ENCODE measurements at regions not wholly inside any gene's neighbourhood (a gene's known extent, or its start where the extent isn't known, plus 50 kb on each side); places are given as distances from the start of the nearest gene placed in this dataset.
"Not testable (repeated sequence)": the region's sequence is repeated elsewhere in the genome, so short reads cannot be mapped to it uniquely, and the experiment has no call there.

GRCh38 chr16:88134899-88135682 is 183.9 kb downstream of the BANP start:
- TF ChIP-seq RAD21 (conservative IDR thresholded peaks at IDR 0.05 in 1 of 2, IDR thresholded peaks at IDR 0.05 in 1 of 2); KDM5A (IDR thresholded peaks at IDR 0.05); HOXB13 (CRISPR knock-in tag; IDR thresholded peaks at IDR 0.05; ENCODE audit: low read depth); SMC3 (IDR thresholded peaks at IDR 0.05); POLR2A (IDR thresholded peaks at IDR 0.05; ENCODE audit: low read length); HOXA7 (CRISPR knock-in tag; IDR thresholded peaks at IDR 0.05); MYC (IDR thresholded peaks at IDR 0.05; ENCODE audit: borderline replicate concordance, low read length); USF2 (IDR thresholded peaks at IDR 0.05); TP53 (CRISPR knock-in tag; IDR thresholded peaks at IDR 0.05): not testable (repeated sequence)
- TF ChIP-seq, protein P1, sequence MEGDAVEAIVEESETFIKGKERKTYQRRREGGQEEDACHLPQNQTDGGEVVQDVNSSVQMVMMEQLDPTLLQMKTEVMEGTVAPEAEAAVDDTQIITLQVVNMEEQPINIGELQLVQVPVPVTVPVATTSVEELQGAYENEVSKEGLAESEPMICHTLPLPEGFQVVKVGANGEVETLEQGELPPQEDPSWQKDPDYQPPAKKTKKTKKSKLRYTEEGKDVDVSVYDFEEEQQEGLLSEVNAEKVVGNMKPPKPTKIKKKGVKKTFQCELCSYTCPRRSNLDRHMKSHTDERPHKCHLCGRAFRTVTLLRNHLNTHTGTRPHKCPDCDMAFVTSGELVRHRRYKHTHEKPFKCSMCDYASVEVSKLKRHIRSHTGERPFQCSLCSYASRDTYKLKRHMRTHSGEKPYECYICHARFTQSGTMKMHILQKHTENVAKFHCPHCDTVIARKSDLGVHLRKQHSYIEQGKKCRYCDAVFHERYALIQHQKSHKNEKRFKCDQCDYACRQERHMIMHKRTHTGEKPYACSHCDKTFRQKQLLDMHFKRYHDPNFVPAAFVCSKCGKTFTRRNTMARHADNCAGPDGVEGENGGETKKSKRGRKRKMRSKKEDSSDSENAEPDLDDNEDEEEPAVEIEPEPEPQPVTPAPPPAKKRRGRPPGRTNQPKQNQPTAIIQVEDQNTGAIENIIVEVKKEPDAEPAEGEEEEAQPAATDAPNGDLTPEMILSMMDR (IDR thresholded peaks at IDR 0.05) = not testable (repeated sequence)
- TF ChIP-seq, protein P2, sequence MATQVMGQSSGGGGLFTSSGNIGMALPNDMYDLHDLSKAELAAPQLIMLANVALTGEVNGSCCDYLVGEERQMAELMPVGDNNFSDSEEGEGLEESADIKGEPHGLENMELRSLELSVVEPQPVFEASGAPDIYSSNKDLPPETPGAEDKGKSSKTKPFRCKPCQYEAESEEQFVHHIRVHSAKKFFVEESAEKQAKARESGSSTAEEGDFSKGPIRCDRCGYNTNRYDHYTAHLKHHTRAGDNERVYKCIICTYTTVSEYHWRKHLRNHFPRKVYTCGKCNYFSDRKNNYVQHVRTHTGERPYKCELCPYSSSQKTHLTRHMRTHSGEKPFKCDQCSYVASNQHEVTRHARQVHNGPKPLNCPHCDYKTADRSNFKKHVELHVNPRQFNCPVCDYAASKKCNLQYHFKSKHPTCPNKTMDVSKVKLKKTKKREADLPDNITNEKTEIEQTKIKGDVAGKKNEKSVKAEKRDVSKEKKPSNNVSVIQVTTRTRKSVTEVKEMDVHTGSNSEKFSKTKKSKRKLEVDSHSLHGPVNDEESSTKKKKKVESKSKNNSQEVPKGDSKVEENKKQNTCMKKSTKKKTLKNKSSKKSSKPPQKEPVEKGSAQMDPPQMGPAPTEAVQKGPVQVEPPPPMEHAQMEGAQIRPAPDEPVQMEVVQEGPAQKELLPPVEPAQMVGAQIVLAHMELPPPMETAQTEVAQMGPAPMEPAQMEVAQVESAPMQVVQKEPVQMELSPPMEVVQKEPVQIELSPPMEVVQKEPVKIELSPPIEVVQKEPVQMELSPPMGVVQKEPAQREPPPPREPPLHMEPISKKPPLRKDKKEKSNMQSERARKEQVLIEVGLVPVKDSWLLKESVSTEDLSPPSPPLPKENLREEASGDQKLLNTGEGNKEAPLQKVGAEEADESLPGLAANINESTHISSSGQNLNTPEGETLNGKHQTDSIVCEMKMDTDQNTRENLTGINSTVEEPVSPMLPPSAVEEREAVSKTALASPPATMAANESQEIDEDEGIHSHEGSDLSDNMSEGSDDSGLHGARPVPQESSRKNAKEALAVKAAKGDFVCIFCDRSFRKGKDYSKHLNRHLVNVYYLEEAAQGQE (IDR thresholded peaks at IDR 0.05) = not testable (repeated sequence)
